Mesothelial cell of epicardium (in vitro differentiated cells): ENCODE measurements at regions not wholly inside any gene's neighbourhood (a gene's known extent, or its start where the extent isn't known, plus 50 kb on each side); places are given as distances from the start of the nearest gene placed in this dataset.

Experiments
- DNase-seq, 2 experiments: peaks; one replicate each; pipeline ENCODE4 v3.0.0; 2021; ENCODE audit warnings: low spot score in 2 of 2; ENCODE audit not compliant: unreplicated experiment in 2 of 2
- H3K27ac Mint-ChIP-seq: 2 replicates; pipeline ENCODE4 v1.8.0; 2021; ENCODE audit warnings: mixed read lengths
- H3K27me3 Mint-ChIP-seq: 2 replicates; pipeline ENCODE4 v1.8.0; 2021; ENCODE audit warnings: low read depth, mixed read lengths
- H3K36me3 Mint-ChIP-seq: 2 replicates; pipeline ENCODE4 v1.8.0; 2021; ENCODE audit warnings: mixed read lengths
- H3K4me1 Mint-ChIP-seq: 2 replicates; pipeline ENCODE4 v1.8.0; 2021; ENCODE audit warnings: mixed read lengths
- H3K4me3 Mint-ChIP-seq: 2 replicates; pipeline ENCODE4 v1.8.0; 2021; ENCODE audit warnings: mild to moderate bottlenecking, moderate library complexity, mixed read lengths
- H3K9me3 Mint-ChIP-seq: 2 replicates; pipeline ENCODE4 v1.8.0; 2021; ENCODE audit warnings: mixed read lengths
- TF ChIP-seq, protein P1 (sequence below): fragments of 200-600 bp; sonication (generic); IDR thresholded peaks from one replicate; pipeline ENCODE4 v1.5.0; 2021; ENCODE audit warnings: antibody characterized with exemption; ENCODE audit not compliant: unreplicated experiment

DNA sequence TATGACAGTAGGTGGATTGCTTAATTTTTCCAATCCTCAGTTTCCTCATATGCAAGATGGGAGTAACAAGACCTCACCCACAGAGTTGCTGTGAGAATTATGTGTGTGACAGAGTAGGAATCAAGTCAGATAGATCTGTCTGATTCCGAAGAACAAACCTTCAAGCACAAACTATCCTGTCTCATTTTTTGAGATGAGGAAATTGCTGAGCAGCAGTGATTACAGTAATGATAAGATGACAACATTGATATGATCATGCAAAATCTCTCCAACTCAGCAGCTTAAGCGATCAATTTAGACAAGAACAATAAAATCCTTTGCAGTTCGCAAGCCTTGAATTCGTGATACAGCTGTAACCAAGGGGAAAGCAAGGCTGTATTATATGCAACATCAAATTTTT, 474.1 kb downstream of the OMA1 start:
- TF ChIP-seq, protein P1, sequence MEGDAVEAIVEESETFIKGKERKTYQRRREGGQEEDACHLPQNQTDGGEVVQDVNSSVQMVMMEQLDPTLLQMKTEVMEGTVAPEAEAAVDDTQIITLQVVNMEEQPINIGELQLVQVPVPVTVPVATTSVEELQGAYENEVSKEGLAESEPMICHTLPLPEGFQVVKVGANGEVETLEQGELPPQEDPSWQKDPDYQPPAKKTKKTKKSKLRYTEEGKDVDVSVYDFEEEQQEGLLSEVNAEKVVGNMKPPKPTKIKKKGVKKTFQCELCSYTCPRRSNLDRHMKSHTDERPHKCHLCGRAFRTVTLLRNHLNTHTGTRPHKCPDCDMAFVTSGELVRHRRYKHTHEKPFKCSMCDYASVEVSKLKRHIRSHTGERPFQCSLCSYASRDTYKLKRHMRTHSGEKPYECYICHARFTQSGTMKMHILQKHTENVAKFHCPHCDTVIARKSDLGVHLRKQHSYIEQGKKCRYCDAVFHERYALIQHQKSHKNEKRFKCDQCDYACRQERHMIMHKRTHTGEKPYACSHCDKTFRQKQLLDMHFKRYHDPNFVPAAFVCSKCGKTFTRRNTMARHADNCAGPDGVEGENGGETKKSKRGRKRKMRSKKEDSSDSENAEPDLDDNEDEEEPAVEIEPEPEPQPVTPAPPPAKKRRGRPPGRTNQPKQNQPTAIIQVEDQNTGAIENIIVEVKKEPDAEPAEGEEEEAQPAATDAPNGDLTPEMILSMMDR, result no peak
- no peaks in the 10 kb centered on the region for H3K36me3 Mint-ChIP-seq
- H3K9me3 Mint-ChIP-seq, result no peaks in the 10 kb centered on the region
- no peak for DNase-seq
- peaks cover 8% of the 10 kb centered on the region for H3K4me1 Mint-ChIP-seq
- H3K27me3 Mint-ChIP-seq, result peaks cover 7% of the 10 kb centered on the region
- H3K4me3 Mint-ChIP-seq, result no peak overlapping the region
- H3K27ac Mint-ChIP-seq, result no peak overlapping the region

DNA sequence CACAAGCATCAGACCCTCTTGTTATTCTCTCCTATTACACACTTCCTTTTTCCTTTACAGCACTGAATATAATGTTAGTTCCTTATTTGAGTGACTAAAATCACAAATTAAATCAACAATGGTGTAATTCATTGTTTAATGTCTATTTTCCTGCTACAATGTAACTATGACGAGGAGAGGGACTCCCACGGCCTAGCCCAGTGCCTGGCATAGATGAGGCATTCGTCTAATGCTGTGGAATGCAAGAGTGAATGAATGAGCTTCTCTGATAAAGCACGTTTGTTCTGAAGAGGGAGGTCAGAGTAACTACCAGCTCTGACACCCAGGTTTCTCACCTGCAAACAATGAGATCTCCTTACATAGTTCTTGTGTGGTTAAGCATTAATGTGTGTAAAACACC, 479.4 kb downstream of the OMA1 start:
- Mint-ChIP-seq H3K4me3 (no peak overlapping the region), H3K4me1 (no peaks in the 10 kb centered on the region), H3K9me3 (no peaks in the 10 kb centered on the region), H3K27ac (no peak overlapping the region), H3K36me3 (no peaks in the 10 kb centered on the region), H3K27me3 (no peaks in the 10 kb centered on the region)
- DNase-seq, result no peak
- TF ChIP-seq, protein P1, result no peak

DNA sequence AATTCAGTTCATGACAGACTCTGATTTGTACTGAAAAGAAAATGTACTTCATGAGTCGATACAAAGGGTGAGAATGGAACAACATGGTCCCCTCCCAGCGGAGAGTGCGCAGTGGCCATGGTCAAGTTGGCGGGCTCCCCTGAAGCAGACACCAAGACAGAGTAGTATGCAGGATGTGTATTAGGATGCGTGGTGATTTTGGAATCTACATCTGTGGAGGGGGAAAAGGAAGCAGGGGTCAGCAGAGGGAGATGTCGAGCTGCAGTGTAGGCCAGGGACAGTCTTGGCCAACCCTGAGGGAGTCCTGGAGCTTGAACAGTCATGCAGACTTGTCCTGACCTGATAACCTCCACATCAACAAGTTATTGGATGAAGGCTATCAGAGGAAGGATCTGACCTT, 481.0 kb downstream of the OMA1 start:
- no peak overlapping the region for H3K4me3 Mint-ChIP-seq

DNA sequence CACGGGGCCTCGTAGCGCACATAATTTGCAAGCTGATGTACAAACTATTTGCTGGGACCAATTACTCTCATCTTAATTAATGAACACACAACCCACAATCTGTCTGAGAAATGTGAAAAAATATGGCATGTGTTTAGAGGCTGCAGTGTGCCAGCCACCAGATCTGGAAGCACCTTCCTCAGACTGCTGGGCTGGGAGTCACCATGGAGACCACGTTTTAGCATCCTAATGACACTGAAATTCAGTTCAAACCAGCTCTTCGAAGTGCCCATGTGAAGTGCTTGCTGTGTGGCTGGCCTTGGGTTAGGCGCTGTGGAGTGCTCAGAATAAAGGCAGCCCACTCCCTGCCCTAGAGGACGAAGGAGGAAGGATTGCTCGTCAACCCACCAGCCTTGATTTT, 482.4 kb downstream of the OMA1 start:
- Mint-ChIP-seq H3K27ac (no peak overlapping the region), H3K4me3 (no peak overlapping the region), H3K4me1 (no peaks in the 10 kb centered on the region), H3K36me3 (no peaks in the 10 kb centered on the region), H3K9me3 (no peaks in the 10 kb centered on the region), H3K27me3 (peaks cover 18% of the 10 kb centered on the region)
- no peak for DNase-seq
- TF ChIP-seq, protein P1, result no peak

More for the DNA sequence above, 481.0 kb downstream of the OMA1 start:
- no peaks in the 10 kb centered on the region for H3K9me3 Mint-ChIP-seq
- no peaks in the 10 kb centered on the region for H3K4me1 Mint-ChIP-seq
- TF ChIP-seq, protein P1, result no peak
- H3K27ac Mint-ChIP-seq, result no peak overlapping the region
- peaks cover 7% of the 10 kb centered on the region for H3K27me3 Mint-ChIP-seq
- no peaks in the 10 kb centered on the region for H3K36me3 Mint-ChIP-seq
- DNase-seq, result no peak

DNA sequence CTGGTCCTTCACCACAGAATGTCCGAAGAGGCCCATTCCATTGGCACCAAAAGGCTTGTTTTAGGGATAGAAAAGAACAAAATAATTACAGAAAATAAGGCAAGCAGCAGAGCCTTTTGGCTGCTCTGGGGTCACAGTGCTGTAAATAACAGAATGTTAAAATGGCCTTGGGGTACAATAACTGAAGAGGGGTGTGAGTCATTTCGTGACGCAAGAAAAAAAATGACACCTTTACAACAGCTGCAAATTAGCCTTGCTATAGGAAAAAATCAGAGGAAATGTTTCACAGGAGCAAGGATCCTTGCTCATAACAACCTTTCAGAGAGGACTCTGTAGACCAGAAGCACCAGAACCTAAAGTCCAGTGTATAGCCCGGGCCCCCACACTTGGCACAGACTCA, 483.4 kb downstream of the OMA1 start:
- no peak for DNase-seq
- no peak overlapping the region for H3K4me3 Mint-ChIP-seq
- H3K9me3 Mint-ChIP-seq, result no peaks in the 10 kb centered on the region
- H3K27me3 Mint-ChIP-seq, result peaks cover 21% of the 10 kb centered on the region
- no peak overlapping the region for H3K27ac Mint-ChIP-seq
- TF ChIP-seq, protein P1, result no peak
- H3K36me3 Mint-ChIP-seq, result no peaks in the 10 kb centered on the region
- H3K4me1 Mint-ChIP-seq, result no peaks in the 10 kb centered on the region

DNA sequence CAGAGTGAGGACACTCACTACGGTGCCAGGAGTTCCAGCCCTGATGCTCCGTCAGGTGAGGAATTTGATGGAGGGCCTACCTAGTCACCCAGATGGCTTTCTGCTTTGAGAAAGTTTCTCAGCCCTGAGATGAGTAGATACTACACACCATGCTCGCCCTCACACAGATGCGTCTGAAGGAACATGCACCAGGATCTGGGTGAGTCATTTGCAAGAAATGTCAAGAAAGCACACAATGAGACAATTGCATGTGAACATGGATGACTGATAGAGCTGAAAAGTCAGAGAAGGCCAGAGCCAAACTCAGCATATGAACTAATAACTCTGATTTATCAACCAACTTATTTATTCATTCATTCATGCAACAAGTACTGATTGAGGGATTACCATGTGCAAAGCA, 483.9 kb downstream of the OMA1 start:
- H3K4me3 Mint-ChIP-seq, result no peak overlapping the region
- DNase-seq, result no peak
- H3K36me3 Mint-ChIP-seq, result no peaks in the 10 kb centered on the region
- peaks cover 24% of the 10 kb centered on the region for H3K27me3 Mint-ChIP-seq
- no peaks in the 10 kb centered on the region for H3K9me3 Mint-ChIP-seq
- no peak overlapping the region for H3K27ac Mint-ChIP-seq
- H3K4me1 Mint-ChIP-seq, result no peaks in the 10 kb centered on the region
- TF ChIP-seq, protein P1, result no peak
